ENCODE measurements at regions not wholly inside any gene's neighbourhood (a gene's known extent, or its start where the extent isn't known, plus 50 kb on each side); places are given as distances from the start of the nearest gene placed in this dataset.
"Not testable (repeated sequence)": the region's sequence is repeated elsewhere in the genome, so short reads cannot be mapped to it uniquely, and the experiment has no call there.

GRCh38 chr9:74172874-74173273 lies 324.3 kb upstream of the RORB start:
- intact Hi-C loops (cut with DNase I) = no loop called here
- Histone ChIP-seq H3K36me3 (no peaks in the 10 kb centered on the region), H3K27ac (no peak overlapping the region), H3K27me3 (no peaks in the 10 kb centered on the region), H3K9me3 (no peaks in the 10 kb centered on the region), H3K4me1 (no peaks in the 10 kb centered on the region), H3K4me3 (no peak overlapping the region)
- DNase-seq (no peak), ATAC-seq (no peak)
- TF ChIP-seq CTCF (IDR thresholded peaks at IDR 0.05) = no peak

- intact Hi-C loops (cut with DNase I) = no loop called here
- ATAC-seq (no peak), DNase-seq (no peak)
- no peak for TF ChIP-seq CTCF (IDR thresholded peaks at IDR 0.05)
- Histone ChIP-seq H3K27me3 (no peaks in the 10 kb centered on the region), H3K9me3 (no peaks in the 10 kb centered on the region), H3K4me3 (no peak overlapping the region), H3K27ac (no peak overlapping the region), H3K36me3 (no peaks in the 10 kb centered on the region), H3K4me1 (no peaks in the 10 kb centered on the region)
Measured at GRCh38 chr9:74173284-74173683, 323.9 kb upstream of the RORB start.

- H3K4me1 ChIP-seq; H3K27ac ChIP-seq; H3K4me3 ChIP-seq; H3K9me3 ChIP-seq; ATAC-seq; H3K36me3 ChIP-seq; DNase-seq; H3K27me3 ChIP-seq; intact Hi-C loops (cut with DNase I): not testable (repeated sequence)
Measured at GRCh38 chr9:74197771-74198170, 299.4 kb upstream of the RORB start.

GRCh38 chr9:74205056-74205455 lies 292.1 kb upstream of the RORB start:
- no peak for TF ChIP-seq CTCF (IDR thresholded peaks at IDR 0.05)
- ATAC-seq (no peak), DNase-seq (no peak)
- intact Hi-C loops (cut with DNase I) = no loop called here
- H3K27ac ChIP-seq = no peak overlapping the region
- H3K9me3 ChIP-seq = no peaks in the 10 kb centered on the region
- no peaks in the 10 kb centered on the region for H3K27me3 ChIP-seq
- H3K36me3 ChIP-seq = no peaks in the 10 kb centered on the region
- H3K4me3 ChIP-seq = no peak overlapping the region
- no peaks in the 10 kb centered on the region for H3K4me1 ChIP-seq

- TF ChIP-seq CTCF (IDR thresholded peaks at IDR 0.05) = no peak
Measured at GRCh38 chr9:74218385-74219063, 278.6 kb upstream of the RORB start.

GRCh38 chr9:74220327-74220726 lies 276.8 kb upstream of the RORB start:
- DNase-seq = no peak
- H3K27ac ChIP-seq = no peak overlapping the region
- H3K27me3 ChIP-seq = no peaks in the 10 kb centered on the region
- H3K4me3 ChIP-seq = no peak overlapping the region
- no peaks in the 10 kb centered on the region for H3K36me3 ChIP-seq
- no peak for TF ChIP-seq CTCF (IDR thresholded peaks at IDR 0.05)
- H3K4me1 ChIP-seq = no peaks in the 10 kb centered on the region
- H3K9me3 ChIP-seq = no peaks in the 10 kb centered on the region
- intact Hi-C loops (cut with DNase I) = no loop called here
- ATAC-seq = no peak

More at GRCh38 chr9:74218385-74219063, 278.6 kb upstream of the RORB start:
- no peak for ATAC-seq
- intact Hi-C loops (cut with DNase I) = no loop called here
- no peak for DNase-seq
- Histone ChIP-seq H3K4me3 (no peak overlapping the region), H3K4me1 (no peaks in the 10 kb centered on the region), H3K36me3 (no peaks in the 10 kb centered on the region), H3K9me3 (no peaks in the 10 kb centered on the region), H3K27ac (no peak overlapping the region), H3K27me3 (no peaks in the 10 kb centered on the region)
